ENCODE measurements at regions not wholly inside any gene's neighbourhood (a gene's known extent, or its start where the extent isn't known, plus 50 kb on each side); places are given as distances from the start of the nearest gene placed in this dataset.
"Not testable (repeated sequence)": the region's sequence is repeated elsewhere in the genome, so short reads cannot be mapped to it uniquely, and the experiment has no call there.

DNA sequence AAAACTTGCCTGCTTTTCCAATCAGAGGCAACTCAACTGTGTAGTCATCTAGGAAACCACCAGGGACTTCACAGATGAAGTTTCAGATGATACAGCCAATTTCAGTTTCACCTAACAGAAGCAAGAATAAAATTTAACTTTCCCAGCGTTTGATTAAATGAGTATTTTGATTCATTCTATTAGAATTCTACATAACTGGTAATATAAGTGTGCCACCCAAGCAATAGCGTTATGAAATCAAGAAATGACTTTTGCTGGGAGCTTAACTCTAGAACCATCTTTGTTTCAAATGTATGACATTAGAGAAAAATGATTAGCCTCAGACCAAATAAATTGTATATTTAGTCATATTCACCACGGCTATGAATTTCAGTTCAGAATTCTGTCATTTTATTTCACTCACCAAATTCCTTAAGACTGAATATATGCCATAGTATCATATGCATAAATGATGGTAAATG is 239.3 kb downstream of the NRIP1 start:
- no peak for DNase-seq

DNA sequence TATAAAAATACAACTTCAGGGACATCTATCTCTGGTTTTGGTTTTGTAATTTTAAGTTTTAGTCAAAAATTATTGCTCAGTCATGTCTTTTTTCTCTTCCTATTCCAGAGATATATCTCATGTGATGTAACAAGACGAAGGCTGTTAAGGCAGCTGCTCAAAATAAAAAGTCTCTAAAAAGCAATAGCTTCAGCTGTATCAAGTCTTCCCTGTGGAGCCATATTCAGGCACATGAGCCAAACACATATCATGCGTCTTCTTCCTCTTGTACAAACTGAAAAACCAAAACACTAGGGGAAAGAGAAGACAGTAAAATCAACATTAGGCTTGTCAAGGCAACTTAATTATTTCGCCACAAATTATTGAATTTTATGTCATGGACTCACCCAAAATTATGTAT is 240.7 kb downstream of the NRIP1 start:
- DNase-seq: no peak

DNA sequence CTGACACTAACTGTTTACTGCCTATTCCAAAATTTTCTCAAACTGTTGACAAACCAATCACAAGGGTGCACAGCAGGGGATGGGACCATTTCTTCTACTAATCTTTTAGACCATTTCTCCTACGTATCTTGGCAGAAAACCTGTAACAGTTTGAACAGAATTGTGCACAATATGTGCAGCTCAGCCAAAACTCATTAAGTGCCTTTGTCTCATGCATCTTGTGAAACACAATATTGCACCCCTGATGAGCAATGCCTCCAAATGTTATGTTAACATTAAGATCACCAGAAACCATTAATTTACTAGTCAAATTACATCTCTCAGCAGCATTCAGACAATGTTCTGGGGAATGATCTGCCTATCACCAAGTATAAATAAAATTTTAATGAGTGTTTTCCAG is 247.5 kb downstream of the NRIP1 start:
- DNase-seq: no peak

DNA sequence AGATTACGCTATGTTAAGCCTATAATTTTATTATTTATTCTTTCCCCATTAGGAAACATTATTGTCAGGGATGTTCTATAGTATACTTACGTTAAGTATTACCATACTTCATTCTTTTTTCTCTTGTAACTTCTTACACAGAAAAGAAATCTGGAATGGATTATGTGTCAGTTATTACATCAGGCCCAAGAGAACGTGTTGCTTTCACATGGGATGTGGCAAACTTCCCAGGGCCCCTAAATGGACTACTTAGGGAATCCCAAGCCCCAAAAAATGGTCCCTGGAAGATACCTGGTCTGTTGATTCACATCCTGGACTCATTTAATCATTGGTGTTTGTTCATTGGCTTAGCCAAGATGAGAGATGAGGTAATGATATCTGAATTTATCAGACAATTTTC is 249.8 kb downstream of the NRIP1 start:
- DNase-seq: no peak

DNA sequence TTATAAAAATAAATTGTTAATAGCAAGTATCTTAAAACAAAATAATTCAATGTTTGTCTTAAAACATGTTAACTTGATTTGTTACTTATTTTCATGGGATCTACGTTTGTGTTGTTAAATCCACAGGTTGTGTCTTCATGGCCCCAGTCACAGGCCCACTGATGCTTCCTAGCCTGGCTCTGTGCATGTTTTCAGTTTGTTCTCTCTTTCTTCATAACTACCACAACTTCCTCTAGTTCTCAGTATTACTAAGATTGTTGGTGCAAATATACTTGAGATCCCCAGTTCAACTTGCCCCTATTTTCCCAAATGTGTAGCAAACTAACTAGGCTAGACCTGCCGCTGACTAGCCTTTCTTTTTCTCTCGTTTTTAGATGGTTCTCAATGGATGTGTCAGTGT is 250.5 kb downstream of the NRIP1 start:
- DNase-seq: no peak

DNA sequence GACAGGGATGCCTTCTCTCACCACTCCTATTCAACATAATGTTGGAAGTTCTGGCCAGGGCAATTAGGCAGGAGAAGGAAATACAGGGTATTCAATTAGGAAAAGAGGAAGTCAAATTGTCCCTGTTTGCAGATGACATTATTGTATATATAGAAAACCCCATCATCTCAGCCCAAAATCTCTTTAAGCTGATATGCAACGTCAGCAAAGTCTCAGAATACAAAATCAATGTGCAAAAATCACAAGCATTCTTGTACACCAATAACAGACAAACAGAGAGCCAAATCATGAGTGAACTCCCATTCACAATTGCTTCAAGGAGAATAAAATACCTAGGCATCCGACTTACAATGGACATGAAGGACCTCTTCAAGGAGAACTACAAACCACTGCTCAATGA is 258.1 kb upstream of the SAMSN1 start:
- DNase-seq: not testable (repeated sequence)

DNA sequence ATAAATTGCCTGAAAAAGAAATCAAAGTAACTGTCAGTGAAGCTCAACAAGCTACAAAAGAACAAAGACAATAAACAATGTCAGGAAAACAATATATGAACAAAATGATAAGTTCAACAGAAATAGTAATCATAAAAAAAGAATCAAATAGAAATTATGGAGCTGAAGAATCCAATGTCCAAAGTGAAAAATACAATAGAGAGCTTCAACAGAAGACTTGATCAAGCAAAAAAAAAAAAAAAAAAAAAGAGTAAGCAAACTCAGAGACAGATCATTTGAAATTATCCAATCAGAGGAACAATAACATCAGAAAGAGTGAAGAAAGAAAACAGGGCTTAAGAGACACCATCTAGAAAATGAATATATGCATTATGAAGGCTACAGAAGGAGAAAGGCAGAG is 251.4 kb upstream of the SAMSN1 start:
- DNase-seq: no peak

DNA sequence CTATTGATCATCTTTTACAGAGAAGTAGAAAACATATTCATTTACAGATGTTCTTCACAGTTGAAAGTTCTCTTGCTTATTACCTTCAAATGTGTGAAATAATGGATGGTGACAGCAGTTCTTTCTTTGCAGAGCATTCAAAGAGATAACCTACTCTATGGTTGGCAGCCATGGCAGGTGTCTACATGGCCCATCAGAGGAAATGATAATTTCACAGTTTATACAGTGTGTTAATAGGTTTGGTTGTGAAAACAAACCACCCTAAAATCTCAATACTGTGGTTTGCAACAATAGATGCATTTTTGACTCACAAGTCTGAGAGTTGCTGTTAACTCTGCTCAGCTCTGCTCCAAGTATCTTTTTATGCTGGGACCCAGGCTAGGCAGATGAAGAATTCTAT is 241.2 kb upstream of the SAMSN1 start:
- no peak for DNase-seq

DNA sequence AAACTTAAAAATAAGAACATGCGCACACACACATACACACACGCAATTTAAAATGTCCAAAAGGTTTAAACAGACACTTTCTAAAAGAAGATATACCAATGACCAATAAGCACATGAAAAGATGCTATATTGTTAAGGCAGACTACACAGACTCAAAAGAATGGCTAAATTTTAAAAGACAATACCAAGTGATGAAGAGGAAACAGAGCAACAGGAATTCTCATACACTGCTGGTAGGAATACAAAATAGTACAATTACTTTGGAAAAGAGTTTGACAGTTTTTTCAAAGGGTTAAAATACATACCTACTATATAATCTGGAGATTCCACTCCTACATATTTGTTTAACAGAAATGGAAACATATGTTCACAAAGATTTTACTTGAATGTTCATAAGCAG is 239.6 kb upstream of the SAMSN1 start:
- no peak for DNase-seq

DNA sequence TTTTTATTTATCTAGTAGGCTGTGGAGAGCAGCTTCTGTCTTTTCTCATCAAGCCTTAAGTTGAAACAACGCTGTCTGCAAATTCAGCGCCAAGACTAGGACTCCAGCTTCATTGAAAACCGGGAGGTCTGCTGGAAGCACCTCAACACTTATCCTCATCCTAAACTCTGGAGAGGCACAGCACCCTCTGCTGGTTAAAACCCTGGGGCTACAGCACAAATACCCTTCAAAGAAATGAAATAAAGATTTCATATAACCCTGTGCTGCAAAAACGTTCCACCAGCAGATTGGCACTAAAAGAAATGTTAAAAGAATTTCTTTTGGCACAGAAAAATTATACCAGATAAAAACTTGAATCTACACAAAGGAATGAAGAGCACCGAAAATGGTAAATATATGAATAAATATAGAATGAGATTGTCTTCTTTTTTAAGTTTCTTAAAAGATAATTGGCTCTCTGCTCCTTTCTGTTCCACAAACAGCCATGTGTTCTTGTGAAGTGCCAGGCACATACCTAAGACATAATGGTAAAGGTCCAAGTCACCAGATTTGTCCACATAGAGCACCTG is 227.7 kb upstream of the SAMSN1 start:
- no peak for DNase-seq

DNA sequence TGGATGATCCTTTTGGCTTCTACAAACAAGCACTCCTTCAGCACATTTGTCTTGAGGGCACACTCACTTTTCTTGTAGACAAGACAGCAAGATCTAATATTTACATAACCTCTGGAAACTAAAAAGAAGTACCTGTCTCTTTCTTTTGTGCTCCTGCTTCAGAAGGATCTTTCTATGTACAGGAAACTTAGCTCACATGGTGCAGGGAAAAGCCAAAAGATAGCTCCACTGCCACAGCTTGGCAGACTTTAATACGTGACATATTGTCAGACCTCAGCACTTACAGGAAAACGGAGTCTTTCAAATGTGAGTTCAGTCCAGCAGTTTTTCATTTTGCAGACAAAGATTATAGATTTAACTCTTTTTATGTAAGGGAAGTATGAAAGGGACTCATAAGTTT is 225.5 kb upstream of the SAMSN1 start:
- DNase-seq: no peak

DNA sequence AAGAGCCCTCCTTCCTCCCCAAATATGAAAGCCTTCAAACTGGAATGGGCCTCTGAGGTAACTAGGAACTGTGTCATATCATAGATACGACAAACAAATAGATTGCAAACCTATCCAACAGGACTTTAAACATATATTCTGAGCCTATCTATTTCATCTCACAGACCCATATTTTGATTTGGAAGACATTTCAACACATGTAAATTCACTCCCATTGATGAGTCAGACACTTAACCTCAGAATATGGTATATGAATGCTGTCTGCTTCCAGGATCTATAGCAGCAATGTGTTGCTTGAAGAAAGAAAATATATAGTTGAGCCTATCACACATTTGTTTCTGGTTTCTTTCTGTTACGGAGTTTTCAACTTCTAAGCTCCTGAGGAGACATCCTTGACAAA is 221.9 kb upstream of the SAMSN1 start:
- no peak for DNase-seq

DNA sequence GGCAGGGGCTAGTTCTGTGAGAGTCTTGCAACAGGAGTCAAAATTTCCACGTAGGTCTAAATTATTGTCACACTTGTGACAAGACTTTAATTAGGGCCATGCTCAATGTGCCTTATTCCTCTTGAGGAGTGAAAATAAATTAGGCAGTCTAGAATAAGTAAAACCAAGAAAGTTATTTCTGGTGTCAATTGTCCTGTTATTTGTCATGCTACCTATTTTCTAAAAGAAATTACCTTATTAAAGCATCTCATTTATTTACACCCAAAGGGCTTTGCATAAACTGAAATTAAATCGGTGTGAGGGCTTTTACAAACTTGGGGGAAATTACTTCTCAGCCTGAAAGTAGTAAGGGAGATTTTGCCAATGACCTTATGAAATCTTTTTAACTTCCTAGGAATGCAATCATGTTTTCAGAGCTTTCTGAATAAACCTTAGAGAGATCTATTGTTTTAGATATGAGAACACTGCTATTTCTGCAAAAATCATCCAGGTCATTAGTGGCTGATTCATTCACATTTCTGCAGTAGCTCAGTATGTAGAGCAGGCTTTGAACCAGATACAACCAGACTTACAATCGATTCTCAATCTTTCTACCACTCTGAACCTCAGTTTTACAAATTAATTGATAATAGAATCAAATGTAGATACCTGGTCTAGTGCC is 221.2 kb upstream of the SAMSN1 start:
- DNase-seq: no peak

DNA sequence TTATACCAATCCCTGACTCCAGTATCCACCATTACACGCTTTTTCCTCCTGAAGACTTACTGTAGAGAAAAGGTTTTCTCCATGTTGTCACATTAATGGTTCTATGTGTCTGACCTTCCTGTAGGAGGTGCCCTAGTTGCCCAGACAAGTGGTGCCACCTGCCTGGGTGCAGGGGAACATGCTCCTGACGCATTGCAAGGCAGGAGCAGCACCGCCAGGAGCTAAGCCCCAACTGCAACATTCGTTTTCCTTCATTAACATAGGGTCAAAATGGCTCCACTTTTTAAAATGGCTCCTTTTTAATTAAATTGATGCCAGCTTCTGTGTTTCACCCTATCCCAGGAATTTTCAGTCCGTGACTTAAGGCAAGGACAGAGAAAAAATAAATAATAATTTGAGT is 220.1 kb upstream of the SAMSN1 start:
- no peak for DNase-seq

DNA sequence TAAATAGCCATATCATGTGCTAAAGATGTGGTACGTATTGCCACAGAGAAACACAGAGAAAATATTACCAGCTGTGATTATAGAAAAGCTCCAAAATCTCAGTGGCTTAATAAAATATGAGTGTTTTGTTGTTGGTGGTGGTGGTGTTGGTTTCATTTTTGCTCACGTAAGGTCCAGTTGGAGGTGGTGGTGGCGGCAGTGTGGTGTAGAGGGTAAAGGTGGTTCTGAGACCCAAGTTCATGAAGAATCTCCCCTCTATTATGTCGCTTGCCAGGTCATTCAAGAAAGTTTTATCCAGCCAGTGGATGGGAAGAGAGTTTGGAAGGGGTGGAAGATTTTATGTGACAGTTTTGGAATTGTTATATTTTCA is 217.6 kb upstream of the SAMSN1 start:
- DNase-seq: no peak

DNA sequence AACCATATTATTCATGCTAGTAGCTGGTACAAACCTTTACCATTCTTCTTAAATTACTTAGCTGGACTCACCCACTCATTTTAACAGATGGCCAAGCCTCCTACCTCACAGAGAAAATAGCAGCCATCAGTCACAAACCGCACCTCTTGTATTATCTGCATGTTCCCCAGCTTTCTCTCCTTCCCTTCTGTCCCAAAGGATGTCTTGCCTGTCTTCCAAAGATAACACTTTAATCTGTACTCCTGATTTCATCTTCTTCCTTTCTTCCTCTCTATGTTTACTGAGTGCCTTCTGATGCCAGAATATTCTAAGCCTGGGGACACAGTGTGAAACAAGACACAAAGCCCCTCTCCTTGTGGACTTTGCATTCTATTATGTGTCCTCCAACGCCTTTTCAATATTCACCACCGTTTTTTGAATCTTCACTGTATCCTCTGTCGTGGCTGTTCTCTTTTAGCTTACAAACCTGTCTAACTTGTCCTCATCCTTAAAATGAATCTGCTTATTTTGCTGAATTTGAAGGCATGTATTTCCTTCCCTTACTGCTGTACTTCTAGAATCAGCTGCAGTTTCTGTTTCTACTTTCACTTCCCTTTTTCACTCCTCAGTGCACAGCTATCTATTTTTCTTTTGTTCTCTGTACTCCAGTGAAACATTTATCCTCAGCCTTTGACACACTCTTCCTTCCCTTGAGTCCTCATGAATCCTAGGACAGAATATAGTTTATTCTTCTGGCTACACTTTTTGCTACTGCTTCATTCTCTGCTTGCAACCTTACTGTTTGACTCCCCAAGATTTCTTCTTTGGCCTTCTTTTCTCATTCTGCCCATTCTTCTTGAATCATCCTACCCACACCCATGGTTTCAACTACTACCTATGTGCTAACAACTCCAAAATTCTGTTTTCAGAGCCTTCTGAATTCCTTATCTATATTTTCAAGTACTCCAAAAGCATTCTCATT is 216.9 kb upstream of the SAMSN1 start:
- DNase-seq: no peak

DNA sequence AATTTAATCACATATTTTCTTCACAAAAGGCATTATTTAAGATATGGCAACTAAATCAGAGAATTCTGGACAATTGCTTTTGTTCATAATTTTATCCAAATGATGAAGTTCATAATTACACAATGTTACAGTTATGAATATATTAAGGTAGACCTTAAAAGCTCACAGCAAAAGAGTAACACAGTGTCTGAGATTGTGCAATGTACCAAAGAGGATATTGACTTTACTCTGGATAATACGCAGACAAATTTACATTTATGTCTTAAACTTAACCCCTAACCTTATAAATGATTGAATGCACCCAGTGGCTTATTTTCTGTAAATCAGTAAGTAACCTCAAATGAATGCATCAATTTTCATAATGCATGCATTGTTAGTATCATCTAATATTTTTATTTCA is 216.2 kb upstream of the SAMSN1 start:
- DNase-seq: no peak

DNA sequence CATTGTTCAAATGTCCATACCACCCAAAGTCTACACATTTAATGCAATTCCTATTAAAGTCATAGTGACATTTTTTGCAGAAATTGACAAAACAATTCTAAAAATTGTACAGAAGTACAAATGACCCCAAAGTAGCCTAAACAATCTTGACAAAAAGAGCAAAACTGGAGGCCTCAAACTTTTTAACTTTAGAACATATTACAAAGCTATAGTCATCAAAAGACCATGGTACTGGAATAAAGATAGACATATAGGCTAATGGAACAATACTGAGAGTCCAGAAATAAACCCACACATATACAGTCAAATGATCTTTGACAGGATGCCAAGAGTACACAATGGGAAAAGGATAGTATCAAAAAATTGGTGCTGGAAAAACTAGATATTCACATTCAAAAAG is 213.2 kb upstream of the SAMSN1 start:
- no peak for DNase-seq

DNA sequence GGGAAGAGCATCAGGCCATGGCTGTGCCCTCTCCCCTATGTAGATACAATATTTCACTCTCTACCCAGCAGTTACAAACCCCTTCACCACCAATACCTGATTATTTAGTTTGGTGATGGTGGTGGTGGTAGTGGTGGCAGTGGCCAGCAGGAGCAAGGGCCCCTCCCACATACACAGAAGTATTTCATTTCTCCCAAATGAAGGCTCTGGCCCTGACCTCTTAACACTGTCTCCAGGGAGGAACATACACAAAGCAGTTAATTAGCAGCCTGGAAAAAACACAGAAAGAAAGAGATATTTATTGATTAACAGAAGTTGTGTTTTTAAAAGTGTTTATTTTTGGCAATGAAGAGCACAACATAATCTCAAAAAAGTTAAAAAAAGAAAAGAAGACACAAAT is 212.7 kb upstream of the SAMSN1 start:
- no peak for DNase-seq

DNA sequence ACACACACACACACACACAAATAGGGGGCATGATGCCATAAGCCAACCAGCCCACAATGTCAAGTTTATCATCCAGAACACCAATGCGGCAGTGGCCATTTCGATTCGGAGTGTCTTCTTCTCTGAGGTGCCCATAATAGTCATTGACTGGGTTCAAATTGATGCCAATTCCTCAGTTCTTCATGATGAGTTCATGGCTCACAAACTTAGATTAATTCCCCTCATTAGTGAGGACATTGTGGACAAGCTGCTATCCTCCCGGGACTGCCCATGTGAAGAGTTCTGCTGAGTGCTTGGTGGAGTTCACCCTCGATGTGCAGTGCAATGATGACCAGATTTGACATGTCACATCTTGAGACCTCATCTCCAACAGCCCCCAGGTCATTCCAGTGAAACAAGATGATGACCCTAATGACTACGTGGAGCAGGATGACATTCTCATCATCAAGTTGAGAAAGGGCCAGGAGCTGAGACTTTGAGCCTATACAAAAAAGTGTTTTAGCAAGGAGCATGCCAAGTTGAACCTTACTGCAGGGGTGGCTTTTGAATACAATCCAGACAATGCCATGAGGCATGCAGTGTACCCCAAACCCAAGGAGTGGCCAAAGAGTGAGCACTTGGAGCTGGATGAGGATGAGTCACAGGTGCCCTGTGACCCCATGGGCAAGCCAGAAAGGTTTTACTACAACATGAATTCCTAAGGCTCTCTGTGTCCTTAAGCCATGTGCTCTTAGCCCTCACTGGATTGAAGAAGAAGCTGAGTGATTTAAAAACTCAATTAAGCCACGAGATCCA is 211.6 kb upstream of the SAMSN1 start:
- DNase-seq: no peak

DNA sequence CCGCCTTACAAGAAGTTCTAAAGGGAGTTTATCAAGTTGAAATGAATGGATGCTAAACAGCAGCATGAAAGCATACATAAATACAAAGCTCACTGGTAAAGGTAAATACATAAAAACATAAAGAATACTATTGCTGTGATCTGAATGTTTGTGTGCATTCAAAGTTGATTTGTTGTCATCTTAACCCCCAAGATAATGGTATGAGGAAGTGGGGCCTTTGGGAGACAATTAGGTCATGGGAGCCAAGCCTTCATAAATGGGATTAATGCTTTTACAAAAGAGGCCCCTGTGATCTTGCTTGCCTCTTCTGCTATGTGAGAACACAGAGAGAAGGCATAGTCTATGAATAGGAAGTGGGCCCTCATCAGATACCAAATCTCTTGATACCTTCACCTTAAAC is 209.0 kb upstream of the SAMSN1 start:
- no peak for DNase-seq

DNA sequence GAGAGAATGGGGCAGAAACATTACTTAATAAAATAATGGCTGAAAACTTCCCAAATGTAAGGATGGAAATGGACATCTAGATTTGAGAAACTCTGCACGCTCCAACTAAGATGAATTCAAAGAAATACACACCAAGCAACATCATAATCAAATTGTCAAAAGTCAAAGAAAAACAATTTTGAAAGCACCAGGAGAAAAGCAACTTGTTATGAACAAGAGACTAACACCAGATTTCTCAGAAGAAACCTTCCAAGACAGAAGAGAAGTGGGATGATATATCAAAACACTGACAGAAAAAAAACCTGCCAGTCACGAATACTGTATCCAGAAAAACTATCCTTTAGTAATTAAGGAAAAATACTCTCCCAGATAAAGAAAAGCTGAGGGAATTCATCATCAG is 208.6 kb upstream of the SAMSN1 start:
- no peak for DNase-seq

DNA sequence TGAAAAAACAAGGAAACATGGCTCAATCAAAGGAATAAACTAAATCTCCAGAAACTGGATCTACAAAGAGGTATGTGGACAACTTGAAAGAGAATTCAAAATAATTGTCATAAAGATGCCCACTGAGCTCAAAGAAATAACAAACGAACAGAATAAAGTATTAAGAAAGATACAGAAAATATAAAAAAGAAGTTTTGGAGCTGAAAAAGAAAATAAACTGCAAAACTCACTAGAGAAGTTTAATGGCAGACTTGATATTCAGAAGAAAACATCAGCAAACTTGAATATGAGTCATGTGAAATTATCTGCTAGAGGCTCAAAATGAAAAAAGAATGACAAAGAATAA is 208.1 kb upstream of the SAMSN1 start:
- no peak for DNase-seq
